ENCODE measurements at regions not wholly inside any gene's neighbourhood (a gene's known extent, or its start where the extent isn't known, plus 50 kb on each side); places are given as distances from the start of the nearest gene placed in this dataset.
"Not testable (repeated sequence)": the region's sequence is repeated elsewhere in the genome, so short reads cannot be mapped to it uniquely, and the experiment has no call there.

DNA sequence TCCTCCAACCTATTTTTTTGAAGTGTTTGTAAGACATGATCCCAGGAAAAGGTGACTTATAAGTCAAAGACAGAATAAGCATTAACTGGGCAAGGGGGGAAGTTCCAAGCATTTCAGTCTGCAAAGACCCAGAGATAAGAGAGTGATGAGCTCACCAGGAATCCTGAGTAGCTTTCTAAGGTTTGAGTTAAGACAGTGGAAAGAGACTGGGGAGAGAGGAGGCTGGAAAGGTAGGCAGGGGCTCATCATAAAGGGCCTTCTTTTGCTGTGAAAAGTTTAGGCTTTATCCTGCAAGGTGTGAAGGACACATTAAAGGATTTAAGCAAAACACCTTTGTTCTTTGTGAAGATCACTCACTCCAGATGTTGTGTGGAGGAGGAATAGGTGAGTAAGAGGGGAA is 438.8 kb downstream of the CHL1 start:
- no peak for DNase-seq (ENCODE audit: low read depth)

DNA sequence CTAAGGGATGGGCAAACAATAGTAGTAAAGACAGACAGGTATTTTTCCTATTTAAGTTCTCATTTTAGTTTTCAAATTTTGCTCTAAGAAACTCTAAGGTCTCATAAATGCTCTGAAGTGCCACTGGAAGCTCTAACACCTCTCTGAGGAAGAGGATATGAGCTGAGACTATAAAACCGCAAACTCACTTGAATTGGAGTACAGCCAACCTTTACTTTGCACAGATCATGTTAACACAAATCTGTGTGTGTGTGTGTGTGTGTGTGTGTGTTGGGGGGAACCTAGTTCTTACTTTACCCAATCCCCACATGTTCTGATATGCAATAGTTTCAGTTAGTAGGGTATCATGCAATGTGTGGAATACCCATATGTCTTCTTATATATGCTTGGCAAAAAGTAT is 446.8 kb downstream of the CHL1 start:
- no peak for DNase-seq (ENCODE audit: low read depth)

DNA sequence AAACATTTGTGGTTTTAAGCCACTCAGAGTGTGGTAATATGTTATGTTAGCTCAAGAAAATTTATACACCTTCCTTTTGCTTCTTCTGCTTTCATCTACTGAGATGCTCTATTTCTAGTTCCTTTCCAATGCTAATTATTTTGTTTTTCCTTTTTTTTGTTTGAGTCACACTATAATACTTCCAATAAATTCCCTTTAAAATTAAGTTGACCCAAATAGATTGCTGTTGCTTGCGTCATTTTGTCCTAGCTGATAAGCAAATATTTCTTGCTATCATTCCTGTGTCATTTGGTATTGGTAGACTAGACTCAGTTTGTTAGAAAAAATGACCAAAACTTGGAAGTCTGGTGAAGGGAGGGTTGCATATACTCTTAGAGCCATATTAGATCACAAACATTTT is 437.0 kb upstream of the CNTN6 start:
- no peak for DNase-seq (ENCODE audit: low read depth)

DNA sequence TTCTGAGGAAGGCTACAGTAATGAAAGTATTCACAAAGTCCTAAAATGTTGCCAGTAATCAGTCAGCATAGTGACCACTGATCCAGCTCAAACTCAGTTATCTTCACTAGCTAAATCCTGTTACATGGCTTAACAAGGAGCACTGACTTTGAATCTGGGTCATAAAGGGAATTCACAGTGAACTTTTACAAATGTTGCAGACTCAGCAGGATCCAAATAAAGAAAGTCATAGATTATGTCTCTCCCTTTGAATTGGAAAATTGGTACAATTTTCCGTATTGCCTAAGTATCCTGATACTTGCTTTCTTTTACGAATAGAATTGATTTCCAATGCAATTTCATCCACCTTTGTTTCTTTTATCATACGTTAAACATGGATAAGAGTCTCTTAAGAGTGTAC is 431.5 kb upstream of the CNTN6 start:
- no peak for DNase-seq (ENCODE audit: low read depth)

DNA sequence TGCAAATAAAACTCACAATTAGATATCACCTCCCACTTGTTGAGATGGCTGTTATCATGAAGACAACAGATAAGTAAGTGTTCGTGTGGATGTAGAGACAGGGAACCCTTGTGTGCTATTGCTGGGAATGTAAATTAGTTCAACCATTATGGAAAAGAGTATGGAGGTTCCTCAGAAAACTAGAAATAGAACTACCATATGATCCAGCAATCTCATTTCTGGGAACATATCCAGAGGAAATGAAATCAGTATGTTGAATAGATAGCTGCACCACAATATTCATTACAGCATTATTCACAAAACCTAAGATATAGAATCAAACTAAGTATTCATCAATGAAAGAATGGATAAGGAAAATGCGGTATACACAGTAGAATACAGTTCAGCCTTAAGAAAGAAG is 418.7 kb upstream of the CNTN6 start:
- DNase-seq (ENCODE audit: low read depth): no peak

DNA sequence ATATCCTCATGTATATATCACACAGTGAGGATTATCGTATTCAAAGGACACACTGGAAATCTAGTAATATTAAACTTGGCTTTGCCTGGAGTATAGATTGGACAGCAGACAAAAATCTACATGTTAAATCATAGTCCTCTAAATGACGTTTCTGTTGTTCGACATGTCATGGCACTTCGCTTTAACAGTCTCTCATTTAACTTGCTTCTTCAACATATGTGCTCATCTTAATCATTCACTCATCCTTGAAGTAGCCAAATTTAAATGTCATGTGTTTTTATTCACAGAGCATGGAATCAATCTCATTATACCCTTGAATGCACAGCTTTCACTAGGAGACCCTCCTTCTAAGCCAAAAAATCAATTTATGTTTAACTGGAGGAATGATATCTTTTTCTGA is 417.0 kb upstream of the CNTN6 start:
- no peak for DNase-seq (ENCODE audit: low read depth)

DNA sequence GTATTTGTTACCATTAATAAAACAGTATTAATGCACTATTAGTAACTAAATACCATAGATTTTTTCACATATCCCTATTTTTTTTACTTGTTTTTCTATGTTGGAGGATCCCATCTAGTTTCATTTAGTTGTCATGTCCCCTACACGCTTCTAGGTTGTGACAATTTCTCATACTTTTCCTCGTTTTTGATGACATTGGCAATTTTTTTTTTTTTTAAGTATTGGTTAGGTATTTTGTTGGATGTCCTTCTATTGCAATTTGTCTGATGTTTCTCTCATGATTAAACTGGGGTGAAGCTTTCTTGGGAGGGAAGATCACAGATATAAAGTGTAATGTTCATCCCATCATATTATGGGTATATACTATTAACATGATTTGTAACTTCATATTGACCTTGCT is 409.1 kb upstream of the CNTN6 start:
- DNase-seq (ENCODE audit: low read depth): no peak

DNA sequence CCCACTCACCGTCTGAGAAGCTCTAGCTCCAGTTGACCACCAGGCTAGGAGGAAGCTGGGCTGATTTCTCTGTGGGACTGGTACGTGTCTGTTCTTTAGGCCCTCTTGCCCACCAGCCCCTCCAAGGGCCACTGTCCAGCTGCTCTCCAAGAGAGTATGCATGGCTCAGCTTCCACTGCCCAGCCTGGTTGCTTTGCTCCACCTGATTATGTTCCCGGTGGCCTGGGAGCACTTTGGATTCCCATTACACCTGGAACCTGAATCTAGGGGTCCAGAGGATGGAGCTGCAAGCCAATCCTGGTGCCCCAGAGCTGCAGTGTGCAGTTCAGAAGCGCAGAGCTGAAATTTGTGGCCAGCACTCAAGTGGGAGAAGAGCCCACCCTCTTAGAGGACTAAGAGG is 402.1 kb upstream of the CNTN6 start:
- no peak for DNase-seq (ENCODE audit: low read depth)

DNA sequence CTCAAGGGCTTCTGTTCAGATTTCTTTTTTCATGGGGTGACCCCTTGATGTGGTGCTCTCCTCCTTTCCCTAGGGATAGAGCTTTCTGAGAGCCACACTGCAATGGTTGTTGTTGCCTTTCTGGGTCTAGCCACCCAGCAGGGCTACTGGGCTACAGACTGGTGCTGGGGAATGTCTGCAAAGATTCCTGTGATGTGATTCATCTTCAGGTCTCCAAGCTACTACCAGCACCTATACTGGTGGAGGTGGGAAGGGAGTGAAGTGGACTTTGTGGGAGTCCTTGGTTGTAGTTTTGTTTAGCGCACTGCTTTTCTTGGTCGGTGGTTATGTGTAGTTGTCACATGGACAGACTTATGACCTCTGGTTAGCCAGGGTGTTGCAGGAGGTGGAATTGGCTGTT is 392.3 kb upstream of the CNTN6 start:
- DNase-seq (ENCODE audit: low read depth): no peak

DNA sequence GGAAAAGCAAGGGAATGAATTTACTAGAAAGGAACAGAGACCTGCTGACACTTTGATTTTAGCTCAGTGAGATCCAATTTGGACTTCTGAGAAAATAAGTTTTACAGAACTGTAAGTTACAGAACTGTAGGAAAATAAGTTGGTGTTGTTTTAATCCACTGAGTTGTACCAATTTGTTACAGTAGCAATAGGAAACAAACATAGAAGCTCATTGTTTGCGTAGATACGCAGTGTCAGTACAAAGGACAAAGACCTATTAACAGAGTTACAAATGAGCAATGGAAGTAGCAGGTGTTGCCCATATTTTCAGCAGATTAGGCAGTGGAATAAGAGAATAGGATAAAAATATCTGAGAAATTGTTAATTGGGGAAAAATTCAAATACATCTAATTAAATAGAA is 385.8 kb upstream of the CNTN6 start:
- no peak for DNase-seq (ENCODE audit: low read depth)

DNA sequence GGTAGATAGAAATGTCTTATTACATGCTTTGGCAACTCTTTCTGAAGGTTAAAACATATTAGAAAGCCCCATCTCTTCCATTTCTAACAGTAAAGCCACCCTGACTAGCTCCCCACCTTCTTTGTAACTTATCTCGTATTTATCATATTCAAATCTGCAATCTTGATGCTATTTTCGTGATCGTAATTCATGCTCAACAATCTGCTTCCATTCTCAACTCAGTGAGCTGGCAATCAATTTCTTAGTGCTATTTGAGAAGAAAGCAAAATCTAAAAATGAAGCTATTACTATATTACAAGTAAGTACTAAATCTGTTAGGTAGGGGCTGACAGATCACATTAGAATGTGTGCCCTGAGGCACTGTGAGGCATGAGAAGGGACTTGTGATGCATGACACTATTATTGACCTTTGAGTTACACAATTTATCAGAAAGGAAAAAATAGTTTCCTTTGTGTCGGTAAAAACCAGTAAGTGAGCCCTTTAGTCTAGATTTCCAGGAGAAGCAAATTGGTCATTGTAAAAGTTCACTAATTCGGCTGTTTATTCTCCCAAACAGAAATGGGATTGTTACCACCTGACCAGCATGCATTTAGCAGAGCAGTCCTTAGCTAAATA is 379.7 kb upstream of the CNTN6 start:
- no peak for DNase-seq (ENCODE audit: low read depth)

DNA sequence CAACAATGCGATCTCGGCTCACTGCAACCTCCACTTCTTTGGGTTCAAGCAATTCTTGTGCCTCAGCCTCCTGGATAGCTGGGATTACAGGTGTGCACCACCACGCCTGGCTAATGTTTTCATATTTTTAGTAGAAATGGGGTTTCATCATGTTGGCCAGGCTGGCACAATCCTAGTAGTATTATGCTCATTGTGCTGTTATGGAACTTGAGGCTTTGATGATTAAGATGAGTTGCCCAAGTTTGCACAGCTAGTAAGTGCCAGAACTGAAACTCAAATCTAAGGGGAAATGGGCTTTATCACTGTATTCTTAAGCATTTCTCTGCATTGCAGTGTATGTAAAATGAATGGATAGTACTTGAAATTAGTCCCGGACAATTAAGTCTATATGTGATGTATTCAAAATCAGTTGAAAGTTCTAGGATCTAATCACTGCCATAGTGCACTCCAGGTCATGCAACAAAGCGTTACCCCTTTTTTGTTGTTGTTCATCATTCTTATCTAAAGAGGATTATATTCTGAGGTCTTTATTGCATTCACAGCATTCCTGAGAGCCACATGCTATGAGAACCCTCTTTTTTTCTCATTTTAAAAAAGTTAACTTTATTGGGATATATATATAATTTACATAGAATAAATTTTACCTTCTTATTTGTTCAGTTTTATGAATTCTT is 378.7 kb upstream of the CNTN6 start:
- no peak for DNase-seq (ENCODE audit: low read depth)

DNA sequence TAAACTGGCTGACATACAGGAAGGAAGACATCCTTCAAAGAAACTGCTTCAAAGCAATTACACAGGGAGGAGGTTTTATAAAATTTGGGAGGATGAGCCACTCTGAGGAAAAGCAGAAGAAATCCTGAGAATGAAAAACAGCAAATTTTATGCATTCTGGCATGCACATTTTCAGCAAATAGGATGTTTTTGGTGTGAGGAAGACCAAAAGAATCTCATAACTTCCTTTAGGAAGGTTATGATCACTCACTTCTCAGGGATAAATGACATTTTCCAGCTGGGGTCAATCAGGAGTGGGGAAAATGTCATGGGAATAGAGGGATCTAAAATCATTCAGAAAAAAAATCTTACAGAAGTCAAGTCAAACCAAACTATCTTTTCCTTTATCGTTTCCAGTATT is 371.7 kb upstream of the CNTN6 start:
- no peak for DNase-seq (ENCODE audit: low read depth)

DNA sequence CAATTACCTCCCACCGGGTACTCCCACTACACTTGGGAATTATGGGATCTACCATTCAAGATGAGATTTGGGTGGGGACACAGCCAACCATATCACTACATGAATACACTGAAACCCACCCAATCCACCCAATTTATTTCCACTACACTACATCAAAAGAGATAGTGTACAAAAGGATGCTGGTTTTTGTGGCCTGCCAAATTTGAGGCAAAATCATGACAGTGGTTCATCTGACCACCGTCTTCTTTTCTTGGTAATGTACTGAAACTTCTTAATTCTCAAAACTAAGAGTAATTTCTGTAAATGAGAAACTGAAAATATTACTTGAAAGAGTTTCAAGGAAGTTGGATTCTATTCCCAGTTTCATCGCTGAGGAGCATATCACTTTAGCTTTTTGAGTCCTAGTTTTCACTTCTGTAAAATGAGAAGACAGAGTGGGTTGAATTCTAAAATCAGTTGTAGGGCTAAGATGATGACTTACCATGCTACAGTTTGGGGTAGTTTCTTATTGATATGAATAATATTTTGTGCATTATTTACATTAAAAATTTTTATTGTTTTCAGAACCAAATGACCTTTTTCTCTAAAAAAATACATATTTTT is 360.4 kb upstream of the CNTN6 start:
- DNase-seq (ENCODE audit: low read depth): no peak

DNA sequence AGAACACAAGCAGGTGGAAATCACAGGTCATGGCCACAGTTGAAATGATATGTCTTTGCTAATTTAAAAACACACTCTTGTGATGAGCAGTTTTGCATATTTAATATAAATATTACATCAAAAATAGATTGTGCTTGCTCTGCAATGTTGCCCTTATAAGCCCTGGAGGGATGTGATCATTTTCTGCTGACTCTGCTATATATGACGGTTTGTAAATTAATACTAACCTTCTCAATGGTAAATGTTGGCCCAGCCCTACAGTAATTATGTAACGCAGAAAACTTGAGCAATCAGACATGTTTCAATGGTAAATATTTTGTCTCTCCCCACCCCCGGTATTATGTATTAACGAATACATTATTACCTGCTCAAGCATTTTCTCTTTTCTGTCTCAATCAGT is 359.5 kb upstream of the CNTN6 start:
- DNase-seq (ENCODE audit: low read depth): no peak

DNA sequence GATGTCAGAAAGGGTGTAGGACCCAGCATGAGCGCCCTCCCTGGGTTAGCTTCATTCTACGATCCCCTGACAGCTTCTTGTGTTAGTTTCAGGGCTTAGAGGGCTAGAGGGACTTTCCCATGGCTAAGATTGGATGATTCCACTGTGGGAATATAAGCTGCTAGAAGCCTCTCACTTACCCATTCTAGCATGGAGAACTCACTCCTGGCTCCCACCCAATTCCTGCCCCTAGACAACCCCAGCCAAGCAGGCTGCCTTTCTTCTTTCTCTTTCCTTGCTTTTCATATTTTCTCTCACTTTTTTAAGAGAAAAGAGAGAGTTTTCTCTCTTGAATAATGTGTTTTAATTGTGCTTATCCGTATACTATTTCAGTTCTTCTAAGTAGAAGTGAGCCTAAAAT is 335.1 kb upstream of the CNTN6 start:
- DNase-seq (ENCODE audit: low read depth): no peak

DNA sequence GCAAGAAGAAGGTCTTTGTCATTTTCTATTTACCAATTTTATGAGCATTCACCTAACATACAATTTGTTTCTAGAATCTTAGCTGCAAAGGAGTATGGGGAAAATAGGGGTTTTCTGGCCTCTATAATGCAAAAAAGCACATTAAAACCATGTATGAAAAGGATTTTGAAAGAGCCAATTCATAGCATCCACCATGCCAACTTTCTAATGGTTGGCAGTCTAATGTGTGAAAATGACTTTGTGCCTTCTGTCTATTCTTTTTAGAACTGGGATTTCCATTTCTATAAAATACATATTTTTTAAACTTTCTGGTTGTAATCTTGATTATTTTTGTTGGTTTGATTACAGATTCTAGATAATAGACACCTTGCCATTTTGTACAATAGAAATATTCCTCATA is 333.7 kb upstream of the CNTN6 start:
- no peak for DNase-seq (ENCODE audit: low read depth)

DNA sequence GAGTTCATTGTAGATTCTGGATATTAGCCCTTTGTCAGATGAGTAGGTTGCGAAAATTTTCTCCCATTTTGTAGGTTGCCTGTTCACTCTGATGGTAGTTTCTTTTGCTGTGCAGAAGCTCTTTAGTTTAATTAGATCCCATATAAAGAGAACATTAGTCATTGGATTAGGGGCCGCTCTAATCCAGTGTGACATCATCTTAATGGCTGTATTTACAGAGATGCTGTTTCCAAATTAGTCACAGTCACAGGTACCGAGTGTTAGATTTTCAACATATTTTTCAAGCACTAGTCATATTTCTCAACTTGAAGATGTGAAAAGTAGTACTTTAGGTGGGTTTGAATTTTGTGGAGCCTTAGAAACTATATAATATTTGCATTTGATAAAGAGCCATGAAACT is 319.4 kb upstream of the CNTN6 start:
- not testable (repeated sequence) for DNase-seq (ENCODE audit: low read depth)

DNA sequence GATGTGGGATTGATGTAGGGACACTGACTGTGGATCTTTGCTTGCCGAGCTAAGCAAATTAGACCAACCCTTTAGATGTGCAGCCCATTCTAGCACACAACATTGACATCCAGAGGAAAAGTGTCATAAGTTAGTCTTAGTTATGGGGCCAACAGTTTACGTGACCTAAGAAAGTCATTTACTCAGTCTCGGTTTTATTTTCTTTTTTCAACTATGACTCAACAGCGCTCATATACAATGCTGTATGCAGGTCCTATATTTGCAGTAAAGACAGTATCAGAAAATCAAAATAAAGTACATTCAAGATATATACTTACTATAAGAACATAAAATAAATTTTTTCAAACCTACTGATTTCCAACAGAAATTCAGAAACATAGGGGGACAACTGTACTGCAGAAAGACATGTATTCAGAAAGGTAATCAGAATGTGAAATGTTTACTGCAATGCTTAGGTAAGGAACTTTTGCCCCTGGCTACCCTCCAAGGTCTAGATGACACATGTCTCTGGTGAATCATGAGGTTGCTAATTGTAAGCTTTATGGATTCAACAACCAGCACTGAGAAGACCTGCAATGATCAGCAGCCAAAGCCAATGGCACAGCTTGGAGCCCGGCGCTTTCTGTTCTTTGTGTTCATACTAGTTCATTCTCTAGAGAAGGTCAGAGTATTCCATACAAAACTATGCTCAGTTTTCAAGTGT is 317.5 kb upstream of the CNTN6 start:
- no peak for DNase-seq (ENCODE audit: low read depth)

DNA sequence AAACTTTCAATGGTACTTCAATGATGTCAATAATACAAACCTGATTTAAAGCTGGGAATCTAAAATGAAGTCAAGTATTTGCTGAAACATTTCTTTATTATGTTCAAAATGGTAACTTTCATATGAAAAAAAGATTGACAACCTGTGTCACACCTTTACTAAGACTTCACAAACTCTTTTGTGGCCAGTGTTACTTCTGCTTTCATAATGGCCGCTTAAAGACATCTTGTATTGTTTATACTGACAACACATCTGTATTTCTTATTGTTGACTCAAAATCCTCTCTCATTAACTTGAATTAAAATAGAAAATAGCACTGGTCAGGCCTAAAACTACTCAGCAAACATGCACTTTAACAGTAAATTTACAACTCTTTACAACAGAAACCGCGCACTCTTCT is 312.3 kb upstream of the CNTN6 start:
- no peak for DNase-seq (ENCODE audit: low read depth)

DNA sequence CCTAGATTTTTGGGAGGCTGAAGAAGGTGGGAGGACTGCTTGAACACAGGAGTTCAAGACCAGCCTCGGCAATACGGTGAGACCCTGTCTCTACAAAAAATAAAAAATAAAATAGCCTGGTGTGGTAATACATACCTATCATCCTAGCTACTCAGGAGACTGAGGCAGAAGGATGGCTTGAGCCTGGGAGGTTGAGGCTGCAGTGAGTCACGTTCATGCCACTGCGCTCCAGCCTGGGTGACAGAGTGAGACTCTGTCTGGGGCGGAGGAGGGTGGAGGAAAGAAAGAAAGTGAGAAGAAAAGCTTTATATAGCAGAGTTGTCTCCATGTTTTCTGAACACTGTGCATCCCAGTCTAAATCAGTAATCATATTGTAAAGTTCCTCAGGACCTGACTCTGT is 301.4 kb upstream of the CNTN6 start:
- no peak for DNase-seq (ENCODE audit: low read depth)

DNA sequence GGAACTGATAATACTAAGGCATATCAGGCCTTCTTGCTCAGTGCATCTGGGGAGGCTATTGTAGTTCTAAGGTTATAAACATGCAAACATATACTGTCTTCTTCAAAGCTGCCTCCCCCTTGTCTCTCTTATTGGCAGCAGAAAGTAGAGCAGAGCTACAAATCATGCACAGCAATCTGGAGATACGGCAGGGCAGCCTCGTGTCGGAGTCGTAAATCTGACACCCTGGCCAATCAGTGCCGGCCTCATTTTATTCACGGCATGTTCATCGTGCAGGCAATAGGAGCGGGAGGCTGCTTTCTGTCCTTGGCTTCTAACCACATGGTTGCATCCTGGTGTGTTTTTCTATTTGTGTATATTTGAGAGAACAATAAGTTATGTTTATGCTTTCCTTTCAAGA is 300.2 kb upstream of the CNTN6 start:
- DNase-seq (ENCODE audit: low read depth): no peak

DNA sequence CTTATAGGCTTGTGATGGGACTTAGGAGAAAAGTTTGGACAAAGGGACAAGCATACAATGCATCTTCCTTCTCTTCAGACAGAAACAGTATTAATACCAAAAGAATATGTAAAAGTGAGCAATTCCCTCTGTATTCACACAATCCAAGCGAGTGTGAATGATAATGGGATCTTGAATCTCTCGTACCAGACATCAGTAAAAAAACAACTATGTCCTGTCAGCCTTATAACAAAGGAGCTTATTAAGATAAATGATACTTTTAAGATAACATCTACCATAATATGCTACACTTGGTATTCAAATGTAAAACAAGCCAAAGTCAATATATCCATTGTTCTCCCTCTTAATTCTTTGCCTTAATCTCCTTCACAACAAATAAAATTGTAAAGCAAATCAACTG is 288.6 kb upstream of the CNTN6 start:
- no peak for DNase-seq (ENCODE audit: low read depth)
